ENCODE measurements at regions not wholly inside any gene's neighbourhood (a gene's known extent, or its start where the extent isn't known, plus 50 kb on each side); places are given as distances from the start of the nearest gene placed in this dataset.

GRCh38 chr13:67635754-67636153, 405.6 kb upstream of the PCDH9 start:
- no peaks in the 10 kb centered on the region for H3K27me3 ChIP-seq (ENCODE audit: control insufficient read depth in 3 of 3, insufficient read depth in 3 of 3, low read depth in 1 of 3, low read length in 3 of 3)

DNA sequence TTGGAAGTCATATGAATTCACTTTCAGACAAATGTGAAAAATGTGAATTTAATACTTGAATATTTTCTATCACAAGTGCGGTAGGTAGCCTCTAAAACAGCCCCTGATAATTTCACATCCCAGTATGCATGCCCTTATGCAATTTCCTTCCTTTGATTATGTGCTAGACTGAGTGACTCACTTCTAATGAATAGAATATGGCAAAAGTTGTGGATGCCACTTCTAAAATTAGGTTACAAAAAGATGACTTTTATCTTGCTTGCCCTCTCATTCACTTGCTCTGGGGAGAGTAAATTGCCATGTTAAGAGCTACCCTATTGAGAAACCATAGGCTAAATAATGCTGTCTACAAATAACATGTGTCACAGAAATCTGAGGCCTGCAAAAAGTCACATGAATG, 402.5 kb upstream of the PCDH9 start:
- H2BK12ac ChIP-seq (ENCODE audit: low read length), result no peak overlapping the region
- H3K23ac ChIP-seq (ENCODE audit: low read depth, low read length, poor library complexity), result no peak overlapping the region
- H2BK5ac ChIP-seq (ENCODE audit: low read length), result no peak overlapping the region
- no peaks in the 10 kb centered on the region for H3K9me3 ChIP-seq (replicated peaks in 1 of 2; ENCODE audit: control insufficient read depth in 2 of 2, insufficient read depth in 1 of 2, low read depth in 1 of 2, low read length in 2 of 2)
- H3K36me3 ChIP-seq (replicated peaks in 1 of 2; ENCODE audit: control insufficient read depth in 2 of 2, insufficient read depth in 2 of 2, low read length in 2 of 2), result no peaks in the 10 kb centered on the region
- no peak overlapping the region for H3K14ac ChIP-seq (ENCODE audit: low read length)
- H2AK5ac ChIP-seq (ENCODE audit: low read depth, low read length), result no peak overlapping the region
- no peaks in the 10 kb centered on the region for H3K79me1 ChIP-seq (ENCODE audit: low read depth, low read length)
- H3K4me2 ChIP-seq (ENCODE audit: insufficient read depth, low read length, poor library complexity, severe bottlenecking), result no peak overlapping the region
- no peak overlapping the region for H4K8ac ChIP-seq (ENCODE audit: low read depth, low read length)
- peaks cover 0 to 2% of the 10 kb centered on the region in 2 donors for H3K4me1 ChIP-seq (ENCODE audit: control insufficient read depth in 2 of 2, insufficient read depth in 1 of 2, low read depth in 1 of 2, low read length in 2 of 2)
- no peak overlapping the region for H3K9ac ChIP-seq (ENCODE audit: low read depth, low read length, poor library complexity)
- no peak overlapping the region for H2BK15ac ChIP-seq (ENCODE audit: low read length)
- no peak overlapping the region for H3K18ac ChIP-seq (ENCODE audit: low read length)
- WGBS, 2 donors (ENCODE audit: extremely low coverage in 2 of 2, insufficient read length in 2 of 2, insufficient replicate concordance in 1 of 2), result no CpG with 5 or more reads among the region's 1 CpG
- H3K4ac ChIP-seq (ENCODE audit: low read length), result no peak overlapping the region
- no peak overlapping the region for H3K4me3 ChIP-seq (ENCODE audit: low read length in 2 of 2)
- H3K27ac ChIP-seq (replicated peaks; ENCODE audit: low read length), result no peak overlapping the region
- no peak overlapping the region for H2AFZ ChIP-seq (ENCODE audit: low read length)
- DNase-seq (ENCODE audit: low spot score), result no peak
- no peaks in the 10 kb centered on the region for H3K27me3 ChIP-seq (ENCODE audit: control insufficient read depth in 3 of 3, insufficient read depth in 3 of 3, low read depth in 1 of 3, low read length in 3 of 3)
- no peak overlapping the region for H2BK120ac ChIP-seq (ENCODE audit: low read depth, low read length)
- no peak overlapping the region for H4K91ac ChIP-seq (ENCODE audit: low read depth, low read length, poor library complexity)

More at GRCh38 chr13:67635754-67636153, 405.6 kb upstream of the PCDH9 start:
- Histone ChIP-seq H3K4me1 (ENCODE audit: control insufficient read depth in 2 of 2, insufficient read depth in 1 of 2, low read depth in 1 of 2, low read length in 2 of 2) (peaks cover 0 to 1% of the 10 kb centered on the region in 2 donors), H3K79me1 (ENCODE audit: low read depth, low read length) (no peaks in the 10 kb centered on the region), H2BK120ac (ENCODE audit: low read depth, low read length) (no peak overlapping the region), H3K4me3 (ENCODE audit: low read length in 2 of 2) (no peak overlapping the region), H2BK15ac (ENCODE audit: low read length) (no peak overlapping the region), H3K27ac (replicated peaks; ENCODE audit: low read length) (no peak overlapping the region), H3K18ac (ENCODE audit: low read length) (no peak overlapping the region), H2BK5ac (ENCODE audit: low read length) (no peak overlapping the region), H3K4ac (ENCODE audit: low read length) (no peak overlapping the region), H4K8ac (ENCODE audit: low read depth, low read length) (no peak overlapping the region), H3K36me3 (replicated peaks in 1 of 2; ENCODE audit: control insufficient read depth in 2 of 2, insufficient read depth in 2 of 2, low read length in 2 of 2) (no peaks in the 10 kb centered on the region), H3K9ac (ENCODE audit: low read depth, low read length, poor library complexity) (no peak overlapping the region), H3K14ac (ENCODE audit: low read length) (no peak overlapping the region), H2BK12ac (ENCODE audit: low read length) (no peak overlapping the region), H2AFZ (ENCODE audit: low read length) (no peak overlapping the region), H3K9me3 (replicated peaks in 1 of 2; ENCODE audit: control insufficient read depth in 2 of 2, insufficient read depth in 1 of 2, low read depth in 1 of 2, low read length in 2 of 2) (no peaks in the 10 kb centered on the region), H3K4me2 (ENCODE audit: insufficient read depth, low read length, poor library complexity, severe bottlenecking) (no peak overlapping the region), H2AK5ac (ENCODE audit: low read depth, low read length) (no peak overlapping the region), H4K91ac (ENCODE audit: low read depth, low read length, poor library complexity) (no peak overlapping the region), H3K23ac (ENCODE audit: low read depth, low read length, poor library complexity) (no peak overlapping the region)
- DNase-seq (ENCODE audit: low spot score), result no peak
- WGBS, 2 donors (ENCODE audit: extremely low coverage in 2 of 2, insufficient read length in 2 of 2, insufficient replicate concordance in 1 of 2), result no CpG with 5 or more reads among the region's 3 CpGs

DNA sequence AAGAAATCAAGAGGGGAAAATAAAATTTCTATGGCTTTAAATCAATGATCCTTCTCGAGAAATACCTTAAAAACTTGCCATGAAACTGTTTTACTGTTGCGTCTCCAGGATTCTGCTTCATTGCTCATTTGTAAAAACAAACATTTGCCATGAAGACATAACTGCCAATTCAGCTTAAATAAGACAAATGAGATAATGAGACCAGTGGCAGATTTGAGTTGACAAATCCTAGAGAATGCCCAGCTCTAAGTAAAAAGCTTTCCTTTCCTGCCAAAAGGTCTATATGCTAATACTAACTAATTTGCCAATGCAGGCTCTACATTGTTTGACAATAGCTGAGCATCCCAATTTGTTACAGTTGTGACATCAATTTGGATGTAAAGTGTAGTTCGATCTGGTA, 400.5 kb upstream of the PCDH9 start:
- Histone ChIP-seq H3K4me2 (ENCODE audit: insufficient read depth, low read length, poor library complexity, severe bottlenecking) (no peak overlapping the region), H3K79me1 (ENCODE audit: low read depth, low read length) (no peaks in the 10 kb centered on the region), H4K8ac (ENCODE audit: low read depth, low read length) (no peak overlapping the region), H3K4me3 (ENCODE audit: low read length in 2 of 2) (no peak overlapping the region), H3K27me3 (ENCODE audit: control insufficient read depth in 3 of 3, insufficient read depth in 3 of 3, low read depth in 1 of 3, low read length in 3 of 3) (no peaks in the 10 kb centered on the region), H2BK120ac (ENCODE audit: low read depth, low read length) (no peak overlapping the region), H4K91ac (ENCODE audit: low read depth, low read length, poor library complexity) (no peak overlapping the region), H3K18ac (ENCODE audit: low read length) (no peak overlapping the region), H2BK15ac (ENCODE audit: low read length) (no peak overlapping the region), H3K4me1 (ENCODE audit: control insufficient read depth in 2 of 2, insufficient read depth in 1 of 2, low read depth in 1 of 2, low read length in 2 of 2) (peaks cover 2% of the 10 kb centered on the region in 2 donors), H3K36me3 (replicated peaks in 1 of 2; ENCODE audit: control insufficient read depth in 2 of 2, insufficient read depth in 2 of 2, low read length in 2 of 2) (no peaks in the 10 kb centered on the region), H2BK5ac (ENCODE audit: low read length) (no peak overlapping the region), H2AFZ (ENCODE audit: low read length) (no peak overlapping the region), H3K27ac (replicated peaks; ENCODE audit: low read length) (no peak overlapping the region), H2AK5ac (ENCODE audit: low read depth, low read length) (no peak overlapping the region), H3K23ac (ENCODE audit: low read depth, low read length, poor library complexity) (no peak overlapping the region), H3K9ac (ENCODE audit: low read depth, low read length, poor library complexity) (no peak overlapping the region), H3K4ac (ENCODE audit: low read length) (no peak overlapping the region), H3K14ac (ENCODE audit: low read length) (no peak overlapping the region), H2BK12ac (ENCODE audit: low read length) (no peak overlapping the region), H3K9me3 (replicated peaks in 1 of 2; ENCODE audit: control insufficient read depth in 2 of 2, insufficient read depth in 1 of 2, low read depth in 1 of 2, low read length in 2 of 2) (no peaks in the 10 kb centered on the region)
- WGBS, 2 donors (ENCODE audit: extremely low coverage in 2 of 2, insufficient read length in 2 of 2, insufficient replicate concordance in 1 of 2), result no CpG with 5 or more reads among the region's 3 CpGs
- DNase-seq (ENCODE audit: low spot score), result no peak

GRCh38 chr13:67623630-67624029, 393.5 kb upstream of the PCDH9 start:
- Histone ChIP-seq H3K79me1 (ENCODE audit: low read depth, low read length) (no peaks in the 10 kb centered on the region), H3K27me3 (ENCODE audit: control insufficient read depth in 3 of 3, insufficient read depth in 3 of 3, low read depth in 1 of 3, low read length in 3 of 3) (no peaks in the 10 kb centered on the region), H2AK5ac (ENCODE audit: low read depth, low read length) (no peak overlapping the region), H3K23ac (ENCODE audit: low read depth, low read length, poor library complexity) (no peak overlapping the region), H2BK12ac (ENCODE audit: low read length) (no peak overlapping the region), H3K18ac (ENCODE audit: low read length) (no peak overlapping the region), H3K4me1 (ENCODE audit: control insufficient read depth in 2 of 2, insufficient read depth in 1 of 2, low read depth in 1 of 2, low read length in 2 of 2) (peaks cover 0 to 6% of the 10 kb centered on the region in 2 donors), H3K4me2 (ENCODE audit: insufficient read depth, low read length, poor library complexity, severe bottlenecking) (no peak overlapping the region), H3K36me3 (replicated peaks in 1 of 2; ENCODE audit: control insufficient read depth in 2 of 2, insufficient read depth in 2 of 2, low read length in 2 of 2) (no peaks in the 10 kb centered on the region), H2AFZ (ENCODE audit: low read length) (no peak overlapping the region), H2BK15ac (ENCODE audit: low read length) (no peak overlapping the region), H3K9ac (ENCODE audit: low read depth, low read length, poor library complexity) (no peak overlapping the region), H3K9me3 (replicated peaks in 1 of 2; ENCODE audit: control insufficient read depth in 2 of 2, insufficient read depth in 1 of 2, low read depth in 1 of 2, low read length in 2 of 2) (no peaks in the 10 kb centered on the region), H3K4me3 (ENCODE audit: low read length in 2 of 2) (no peak overlapping the region), H4K8ac (ENCODE audit: low read depth, low read length) (no peak overlapping the region), H4K91ac (ENCODE audit: low read depth, low read length, poor library complexity) (no peak overlapping the region), H3K14ac (ENCODE audit: low read length) (no peak overlapping the region), H3K27ac (replicated peaks; ENCODE audit: low read length) (no peak overlapping the region), H3K4ac (ENCODE audit: low read length) (no peak overlapping the region), H2BK120ac (ENCODE audit: low read depth, low read length) (no peak overlapping the region), H2BK5ac (ENCODE audit: low read length) (no peak overlapping the region)
- no peak for DNase-seq (ENCODE audit: low spot score)
- WGBS, 2 donors (ENCODE audit: extremely low coverage in 2 of 2, insufficient read length in 2 of 2, insufficient replicate concordance in 1 of 2), result no CpG with 5 or more reads among the region's 2 CpGs
